GM19025 (cell line): ENCODE measurements at regions not wholly inside any gene's neighbourhood (a gene's known extent, or its start where the extent isn't known, plus 50 kb on each side); places are given as distances from the start of the nearest gene placed in this dataset.
A peak's percentile ranks its signal among the peaks of the same experiment; 100 is the strongest.

Experiments used
- ATAC-seq: cut with Tn5 transposase; IDR thresholded peaks from one replicate; pipeline ENCODE4 v1.9.1; 2021; ENCODE audit warnings: mild to moderate bottlenecking, low read depth, moderate library complexity; ENCODE audit not compliant: unreplicated experiment

DNA sequence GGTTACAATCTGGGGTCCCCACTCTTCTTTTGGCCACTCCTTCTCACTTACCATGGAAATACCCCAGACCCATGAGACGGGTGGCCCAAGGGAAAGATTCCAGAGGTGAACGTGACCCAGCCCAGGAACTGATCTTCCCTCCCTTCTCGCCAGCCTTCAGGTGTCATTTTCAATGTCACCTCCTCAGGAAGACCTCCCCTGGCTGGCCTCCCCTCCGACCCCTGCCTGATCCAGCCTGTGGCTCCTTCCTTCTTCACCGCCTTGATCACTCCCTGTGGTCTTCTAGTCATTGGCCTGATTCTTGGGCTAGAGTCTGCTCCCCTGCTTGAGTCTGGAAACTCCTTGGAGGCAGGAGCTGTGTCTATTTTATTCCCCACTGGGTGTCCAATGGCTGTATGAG is 146.1 kb downstream of the SMAD6 start:
- no peak for ATAC-seq

DNA sequence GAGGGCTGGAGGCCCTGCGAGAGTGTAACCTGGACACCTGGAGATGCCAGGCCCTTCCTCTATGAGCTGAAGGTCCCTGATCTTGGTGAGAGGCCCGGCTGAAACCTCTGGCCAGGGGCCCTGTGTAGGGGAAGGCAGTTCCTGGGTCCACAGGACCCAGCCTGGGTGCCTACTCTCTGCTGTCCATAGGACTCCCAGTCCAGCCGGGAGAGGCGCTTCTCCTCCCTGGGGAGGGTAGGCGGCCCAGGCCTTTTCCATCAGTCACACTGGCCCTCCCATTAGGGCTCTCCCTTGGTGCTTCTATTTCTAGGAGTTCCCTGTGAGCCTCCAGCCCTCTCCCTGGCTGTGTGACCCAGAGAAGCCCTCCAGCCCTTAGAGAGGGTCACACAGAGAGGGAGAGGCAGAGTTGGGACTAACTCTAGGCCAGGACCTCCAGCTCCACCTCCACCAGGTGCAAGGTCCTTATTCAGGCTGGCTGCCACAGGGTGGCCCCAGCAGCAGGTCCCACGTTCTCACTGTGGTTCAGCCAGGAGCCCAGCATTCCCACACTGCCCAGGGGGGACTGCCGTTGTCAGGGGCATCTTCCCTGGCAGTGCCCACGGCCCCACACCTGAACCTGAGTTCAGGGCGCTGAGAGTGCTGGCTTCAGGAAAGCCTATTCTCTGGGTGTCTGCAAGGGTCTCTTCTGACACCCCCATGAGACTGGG is 146.8 kb downstream of the SMAD6 start:
- ATAC-seq, result no peak

DNA sequence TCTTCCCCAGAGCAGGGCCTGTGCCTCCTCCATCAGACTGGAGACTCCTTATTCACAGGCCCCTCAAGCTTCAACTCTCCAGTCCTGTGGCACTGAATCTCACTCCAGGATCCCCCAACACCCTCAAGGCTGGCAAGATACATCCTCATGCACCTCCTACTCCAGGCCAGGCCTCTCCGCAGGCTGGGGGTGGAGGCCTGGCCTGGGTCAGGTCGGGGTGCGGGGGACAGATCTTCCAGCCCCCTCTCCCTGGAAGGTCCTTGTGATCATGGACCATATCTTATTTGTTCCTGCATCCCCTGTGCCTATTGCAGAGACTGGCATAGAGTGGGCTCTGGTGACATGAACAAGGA is 147.3 kb downstream of the SMAD6 start:
- no peak for ATAC-seq

DNA sequence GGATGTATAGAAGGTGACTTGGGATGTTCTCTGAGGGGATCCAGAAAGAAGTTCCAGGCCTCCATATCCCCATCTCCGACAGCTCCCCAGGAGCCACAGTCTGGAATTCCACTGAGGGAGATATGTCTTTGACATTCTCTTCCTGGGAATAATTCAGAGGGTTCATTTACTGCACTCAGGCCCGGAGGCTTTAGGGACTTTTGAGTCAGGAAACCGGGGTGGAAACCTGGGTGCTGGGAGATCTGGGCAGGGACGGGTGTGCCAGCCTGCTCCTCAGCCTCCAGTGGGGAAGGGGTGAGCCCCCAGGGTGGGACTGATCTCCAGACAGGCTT is 147.7 kb downstream of the SMAD6 start:
- ATAC-seq, result no peak

DNA sequence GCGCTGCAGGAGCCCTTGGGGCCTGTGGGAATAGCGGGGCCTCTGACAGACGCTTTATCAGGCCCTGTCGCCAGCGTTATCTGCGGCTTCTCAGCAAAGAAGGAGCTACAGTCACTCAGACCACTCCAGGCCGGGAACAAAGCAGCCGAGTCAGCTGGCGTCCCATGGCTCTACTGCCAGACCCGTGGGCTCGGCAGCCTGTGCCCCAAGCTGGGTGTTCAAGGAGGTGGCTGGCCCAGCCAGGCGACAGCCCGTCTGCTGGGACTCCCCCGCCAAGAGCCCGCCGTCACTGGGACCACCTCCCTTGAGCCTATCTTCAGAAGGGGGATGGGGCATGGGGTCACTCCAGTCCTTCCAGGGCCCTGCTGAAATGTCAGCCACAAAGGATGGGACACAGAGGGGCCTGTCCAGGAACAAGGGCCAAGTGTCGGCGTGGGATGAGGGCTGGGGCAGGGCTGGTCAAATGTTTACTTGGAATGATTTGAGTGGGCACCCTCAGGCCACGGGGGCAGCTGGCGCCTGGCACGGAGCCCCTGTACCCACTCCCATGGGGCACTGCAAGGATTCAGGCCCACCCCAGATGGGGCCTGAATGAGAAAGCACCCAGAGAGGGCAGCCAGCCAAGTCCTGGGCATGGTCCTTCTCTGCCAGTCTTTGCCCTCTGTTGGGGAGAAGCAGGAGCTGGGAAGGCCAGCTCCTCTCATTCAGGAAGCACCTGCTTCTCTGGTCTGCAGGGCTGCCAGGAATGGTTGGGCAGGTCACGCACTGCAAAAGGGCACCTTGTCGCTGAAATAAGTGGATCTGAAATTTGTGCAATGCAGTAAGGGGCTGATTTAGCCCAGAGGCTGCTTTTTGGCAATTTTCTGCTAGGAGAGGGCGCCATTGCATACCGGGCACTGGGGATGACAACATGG is 148.3 kb downstream of the SMAD6 start:
- ATAC-seq, result no peak

DNA sequence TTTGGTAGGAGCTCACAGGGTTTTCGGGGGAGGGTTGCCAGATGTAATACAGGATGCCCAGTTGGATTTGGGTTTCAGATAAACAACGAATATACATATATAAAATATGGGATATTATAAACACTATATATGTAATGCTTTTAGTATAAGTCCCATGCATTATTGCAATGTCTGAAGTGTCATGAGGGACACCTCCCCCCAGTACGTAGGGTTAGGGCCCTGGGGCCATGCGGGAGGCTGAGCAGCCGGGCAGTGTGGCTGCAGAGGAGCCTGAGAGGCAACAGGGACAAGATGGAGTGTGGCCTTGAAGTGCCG is 148.9 kb downstream of the SMAD6 start:
- ATAC-seq, result no peak

DNA sequence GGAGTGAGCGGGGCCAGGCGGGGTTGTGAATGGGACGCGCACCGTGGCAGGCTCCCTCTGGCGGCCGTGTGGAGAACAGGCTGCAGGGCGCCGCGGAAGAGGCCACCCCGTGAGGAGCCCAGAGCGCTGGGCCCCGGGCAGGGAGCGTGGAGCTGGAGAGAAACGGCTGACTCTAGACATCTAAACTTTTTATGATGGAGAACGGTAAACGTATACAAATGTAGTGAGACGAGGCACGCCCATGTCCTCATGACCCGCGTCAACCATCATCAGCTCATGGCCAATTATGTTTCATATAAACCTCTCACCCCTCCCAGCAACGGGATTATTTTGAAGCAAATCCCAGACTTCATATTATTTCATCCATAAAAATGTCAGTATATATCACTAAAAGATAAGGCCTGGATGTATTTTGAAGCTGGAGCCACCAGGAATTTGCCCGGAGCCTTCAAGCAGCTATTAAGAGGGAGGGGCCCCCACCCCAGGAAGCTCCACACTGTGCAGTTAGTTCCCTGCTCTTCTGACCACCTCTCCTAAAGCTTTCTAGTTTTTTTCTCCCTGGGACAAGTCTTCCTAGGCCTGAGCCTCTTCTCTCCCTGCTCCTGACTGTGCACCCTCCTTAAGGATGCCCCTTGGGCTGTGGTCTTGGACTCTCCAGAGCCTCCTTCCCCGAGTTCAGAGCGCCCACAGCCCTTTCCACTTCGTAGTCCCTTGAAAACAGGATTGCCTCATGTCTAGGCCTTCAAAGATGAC is 149.5 kb downstream of the SMAD6 start:
- ATAC-seq, result peak; percentile 55

DNA sequence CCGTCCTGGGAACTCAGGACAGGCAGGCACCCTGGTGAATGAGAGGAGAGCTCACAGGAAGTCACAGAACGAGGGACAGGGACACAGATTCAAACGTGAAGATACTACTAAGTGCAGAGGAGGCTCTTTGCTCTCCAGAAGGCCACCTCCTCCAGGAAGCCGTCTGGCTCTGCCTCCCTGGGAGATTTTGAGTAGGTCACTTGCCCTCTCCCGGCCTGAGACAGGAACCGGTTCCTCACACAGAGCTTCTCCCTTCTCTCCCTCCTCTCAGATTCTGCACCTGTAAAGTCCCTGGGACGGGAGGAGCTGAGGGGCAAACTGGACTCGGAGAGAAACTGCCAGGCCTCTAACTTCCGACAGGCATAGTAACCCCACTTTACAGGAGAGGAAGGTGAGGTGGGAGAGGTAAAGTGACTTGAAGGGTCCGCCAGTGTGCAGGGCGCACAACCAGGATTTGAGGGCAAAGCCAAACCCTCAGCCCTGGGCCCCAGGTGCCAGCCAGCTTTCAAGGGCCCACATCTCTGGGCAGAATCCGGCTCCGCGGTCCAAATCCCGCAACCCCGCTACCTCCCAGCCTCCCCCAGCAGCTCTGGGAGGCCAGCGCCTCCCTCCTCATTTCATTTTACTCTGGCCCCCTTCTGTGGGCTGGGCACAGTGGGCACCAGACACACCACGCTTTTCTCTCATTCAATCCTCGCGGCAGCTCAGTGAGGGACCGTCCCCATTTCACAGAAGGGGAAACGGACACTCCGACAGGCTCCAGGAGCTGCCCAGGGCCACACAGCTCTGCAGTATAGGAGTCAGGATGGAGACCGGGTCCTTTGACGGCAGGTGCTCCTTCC is 150.2 kb downstream of the SMAD6 start:
- no peak for ATAC-seq

DNA sequence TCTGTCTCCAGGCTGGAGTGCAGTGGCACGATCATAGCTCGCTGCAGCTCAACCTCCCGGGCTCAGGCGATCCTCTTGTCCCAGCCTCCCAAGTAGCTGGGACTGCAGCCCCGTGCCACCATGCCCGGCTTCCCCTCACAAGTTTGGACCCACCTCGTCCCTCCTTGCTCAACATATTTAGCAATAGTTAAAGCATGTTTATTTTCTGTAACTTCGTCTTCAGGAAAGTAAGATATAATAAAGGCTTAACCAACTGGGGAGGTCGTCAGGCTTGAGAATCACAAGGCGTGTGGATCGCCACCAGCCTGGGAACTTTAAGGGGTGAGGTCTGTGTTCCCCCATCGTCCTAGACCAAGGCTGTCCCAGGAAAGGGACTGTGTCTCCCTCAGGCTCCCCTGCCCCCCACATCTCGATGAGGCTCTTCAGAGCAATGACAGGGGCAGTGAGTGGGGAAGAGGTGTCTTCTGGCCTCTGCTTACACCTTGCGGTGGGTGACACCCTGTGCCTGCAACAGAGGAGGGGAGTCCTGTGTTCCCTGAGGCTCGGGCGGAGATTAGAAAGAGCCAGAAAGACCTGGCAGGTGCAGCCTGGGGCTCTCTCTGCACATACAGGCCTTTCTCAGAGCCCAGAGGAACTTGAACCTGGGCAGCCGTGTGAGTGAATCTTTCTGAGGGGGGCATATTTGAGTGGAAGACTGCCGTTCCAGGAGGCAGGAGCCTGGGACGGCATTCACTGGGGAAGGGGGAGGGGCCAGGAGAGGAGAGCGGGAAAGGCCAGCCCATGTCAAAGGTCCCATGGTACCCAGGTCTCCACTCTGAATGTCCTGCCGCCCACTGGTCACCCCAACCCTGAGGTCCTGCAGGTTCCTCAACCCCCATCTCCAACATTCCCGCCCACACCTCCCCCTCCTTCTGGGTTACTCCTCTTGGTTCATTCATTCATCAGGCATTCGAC is 152.3 kb downstream of the SMAD6 start:
- no peak for ATAC-seq

DNA sequence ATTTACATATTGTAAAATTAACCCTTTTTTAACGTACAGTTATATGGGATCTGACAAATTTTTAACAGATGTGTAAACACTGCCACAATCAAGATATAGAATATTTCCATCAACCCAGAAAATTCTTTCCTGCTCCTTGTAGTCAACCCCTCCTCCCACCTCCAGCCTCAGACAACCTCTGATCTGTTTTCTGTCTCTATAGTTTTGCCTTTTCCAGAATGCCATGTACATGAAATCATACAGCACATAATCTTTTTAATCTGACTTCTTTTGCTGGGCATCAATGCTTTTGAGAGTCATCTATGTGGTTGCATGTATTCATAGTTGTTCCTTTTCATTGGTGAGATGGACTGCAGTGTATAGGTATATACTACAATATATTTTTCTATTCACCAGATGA is 153.0 kb downstream of the SMAD6 start:
- ATAC-seq, result no peak

DNA sequence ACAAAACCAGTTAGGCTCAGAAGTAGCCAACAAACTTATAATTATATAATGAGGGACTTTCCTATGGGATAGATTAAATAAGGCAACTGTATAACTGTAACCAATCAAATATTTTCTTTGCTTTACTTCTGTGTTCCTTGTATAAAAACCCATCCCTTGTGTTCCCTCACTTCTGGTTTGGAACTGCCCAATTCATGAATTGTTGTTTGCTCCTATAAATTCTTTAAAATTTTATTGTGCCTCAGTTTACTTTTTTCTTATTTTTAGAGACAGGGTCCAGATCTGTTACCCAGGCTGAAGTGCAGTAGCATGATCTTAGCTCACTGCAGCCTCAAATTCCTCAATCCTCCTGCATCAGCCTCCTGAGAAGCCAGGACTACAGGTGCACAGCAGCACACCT is 155.7 kb downstream of the SMAD6 start:
- no peak for ATAC-seq

DNA sequence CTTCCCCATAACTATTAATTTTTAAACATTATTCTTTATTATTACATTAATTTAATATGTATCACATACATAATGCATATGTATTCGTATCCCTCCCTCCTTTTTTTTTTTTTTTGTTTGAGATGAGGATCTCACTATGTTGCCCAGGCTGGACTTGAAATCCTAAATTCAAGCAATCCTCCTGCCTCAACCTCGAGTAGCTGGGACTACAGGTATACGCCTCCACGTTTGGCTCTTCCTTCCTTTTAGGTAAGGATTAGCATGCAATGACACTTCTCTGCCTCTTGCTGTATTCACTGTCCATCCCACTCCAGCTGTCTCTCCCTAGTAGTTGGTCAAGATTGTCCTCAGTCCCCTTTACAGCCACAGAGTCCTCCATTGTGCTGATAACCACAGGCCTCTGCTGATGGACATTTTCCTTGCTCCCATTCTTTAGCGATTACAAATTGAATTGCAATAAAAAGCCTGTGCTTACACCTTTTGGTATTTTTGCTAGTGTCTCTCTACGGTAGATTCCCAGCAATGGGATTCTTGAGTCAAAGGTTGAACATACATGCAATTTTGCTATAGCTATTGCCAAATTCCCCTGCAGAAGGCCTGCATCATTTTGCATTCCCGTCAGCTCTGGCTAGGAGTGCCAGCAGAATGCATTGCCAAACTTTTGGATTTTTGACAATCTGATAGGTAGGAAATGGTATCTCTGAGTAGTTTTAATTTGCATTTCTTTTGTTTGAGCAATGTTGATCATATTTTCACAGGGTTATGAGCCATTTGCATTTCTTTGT is 156.6 kb downstream of the SMAD6 start:
- no peak for ATAC-seq

DNA sequence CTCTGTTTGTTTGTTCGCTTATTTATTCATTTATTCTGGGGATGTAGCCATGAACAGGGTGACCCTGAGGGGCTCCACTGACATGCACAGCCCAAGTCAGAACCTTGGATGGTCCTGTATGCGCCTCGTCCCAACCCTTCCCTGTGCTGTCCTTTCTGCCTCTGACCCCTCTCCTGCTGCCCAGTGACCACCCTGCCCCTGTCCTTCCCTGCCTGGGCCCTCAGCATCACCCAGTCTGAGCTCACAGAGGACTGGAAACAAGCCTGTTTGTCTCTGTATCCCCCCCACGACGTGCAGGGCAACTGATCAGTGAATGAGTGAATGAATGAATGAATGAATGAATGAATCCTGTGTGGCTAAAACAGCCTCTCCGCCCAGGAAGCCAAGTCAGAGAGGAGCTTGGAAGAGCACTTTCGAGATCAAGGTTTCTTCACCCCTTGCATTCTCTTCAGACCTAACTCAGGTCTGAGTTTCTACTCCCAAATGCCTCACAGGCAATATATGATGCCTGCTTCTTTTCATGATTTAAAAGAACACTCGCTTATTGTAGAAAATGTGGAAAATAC is 157.7 kb downstream of the SMAD6 start:
- no peak for ATAC-seq

DNA sequence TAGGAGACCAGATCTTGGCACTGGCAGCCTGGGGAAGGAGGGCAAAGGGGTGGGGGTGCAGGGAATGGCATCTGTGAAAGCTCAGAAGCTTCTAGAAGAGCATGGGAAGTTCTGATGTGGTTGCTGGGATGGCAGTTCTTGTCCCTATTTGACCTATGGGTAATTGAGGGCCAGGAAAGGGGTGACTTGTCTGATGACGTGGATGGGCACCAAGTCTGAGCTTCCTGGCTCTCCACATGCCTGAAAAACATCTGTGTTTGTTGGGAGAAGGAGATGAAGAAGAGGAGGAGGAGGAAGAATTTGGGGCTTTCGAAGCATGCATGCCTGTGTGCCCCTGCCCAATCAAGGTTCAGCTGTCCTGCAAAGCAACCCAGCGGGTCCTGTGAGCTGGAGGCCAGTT is 158.8 kb downstream of the SMAD6 start:
- ATAC-seq, result no peak

DNA sequence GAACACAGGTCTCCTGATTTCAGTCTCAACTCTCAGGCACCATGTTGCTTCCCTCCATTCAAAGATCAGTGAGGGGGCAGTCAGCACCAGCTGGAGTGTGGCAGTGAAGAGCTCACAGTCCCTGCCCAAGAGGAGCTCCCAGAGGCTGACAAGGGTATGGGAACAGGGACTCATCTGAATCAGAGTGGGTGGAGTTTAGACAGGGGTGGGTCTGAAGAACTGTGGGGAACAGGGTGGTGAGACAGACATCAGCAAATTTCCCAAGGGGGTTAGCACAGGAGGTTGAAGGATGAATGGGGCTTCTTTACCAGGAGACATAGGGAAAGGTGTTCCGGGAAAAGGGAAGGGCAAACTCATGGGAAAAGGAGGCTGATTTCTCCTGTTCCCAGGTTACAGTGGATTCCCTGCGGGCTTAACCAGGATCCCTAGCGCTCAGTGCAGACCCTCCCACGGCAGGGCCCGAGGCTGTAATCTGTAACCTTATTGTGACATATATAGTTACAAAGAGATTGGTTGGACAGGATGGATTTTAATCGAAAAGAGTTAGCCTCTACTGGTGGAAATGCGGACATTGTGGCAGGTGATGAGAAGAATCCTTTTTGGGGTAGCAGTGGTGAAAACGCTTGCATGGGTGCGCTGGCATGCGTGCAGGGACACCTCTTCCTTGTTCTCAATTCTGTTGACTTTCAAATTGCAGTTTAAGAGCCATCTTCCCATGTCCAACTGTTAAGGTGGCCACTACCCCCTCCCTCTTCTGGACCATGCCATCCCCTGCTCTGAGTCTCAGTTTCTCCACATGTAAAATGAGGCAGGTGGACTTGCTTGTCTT is 160.3 kb downstream of the SMAD6 start:
- no peak for ATAC-seq

DNA sequence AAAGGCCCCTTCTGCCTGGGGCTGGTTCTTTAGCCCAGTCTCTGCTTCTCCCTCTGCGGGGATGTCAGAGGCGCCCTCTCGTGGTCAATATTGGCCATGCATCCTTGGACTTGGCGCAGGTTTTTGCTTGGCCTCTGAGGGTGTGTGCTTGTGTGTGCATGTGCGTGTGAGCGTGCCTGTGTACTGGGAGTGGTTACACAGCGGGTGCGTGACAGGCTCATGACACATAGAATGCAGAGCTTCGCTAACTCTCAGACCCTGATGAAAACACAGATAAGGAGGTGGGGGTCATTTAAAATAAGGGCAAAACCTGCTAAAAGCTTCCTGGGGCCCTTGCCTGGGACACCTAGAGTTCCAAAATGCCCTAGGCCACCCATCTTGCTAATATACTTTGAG is 160.9 kb downstream of the SMAD6 start:
- no peak for ATAC-seq

DNA sequence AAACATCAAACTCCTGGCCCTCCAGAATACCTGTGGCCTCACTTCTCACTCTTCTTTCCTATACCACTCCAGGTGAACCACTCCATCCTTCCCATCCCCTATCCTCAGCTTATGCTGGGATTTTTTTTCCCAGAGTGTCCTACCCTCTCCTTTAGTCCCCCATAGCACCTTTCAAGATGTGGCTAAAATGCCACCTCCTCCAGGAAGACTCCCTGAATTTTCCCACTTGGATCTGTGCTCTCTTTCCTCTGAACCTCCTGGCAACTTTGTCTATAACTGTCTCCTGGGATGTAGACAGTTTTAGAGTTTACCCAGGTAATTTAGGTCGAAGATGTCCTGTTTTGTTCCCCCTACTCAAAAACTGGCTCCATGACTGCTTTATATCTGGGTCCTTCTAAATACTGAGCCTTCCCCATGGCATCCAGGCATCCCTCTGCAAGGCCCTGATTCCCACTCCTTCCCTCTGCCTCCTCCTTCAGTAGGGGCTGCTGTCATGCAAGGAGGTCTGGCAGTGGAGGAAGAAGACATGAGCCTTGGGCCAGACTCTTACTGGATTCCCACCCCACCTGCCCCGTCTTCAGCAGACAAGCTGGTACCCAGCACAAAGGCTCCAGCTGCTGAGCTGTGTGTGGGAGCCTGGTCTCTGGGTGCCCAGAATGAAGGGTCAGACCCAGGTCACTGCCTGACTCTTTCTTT is 161.5 kb downstream of the SMAD6 start:
- no peak for ATAC-seq
